Loucy (cell line): ENCODE measurements at regions not wholly inside any gene's neighbourhood (a gene's known extent, or its start where the extent isn't known, plus 50 kb on each side); places are given as distances from the start of the nearest gene placed in this dataset.

Experiments
- EZH2phosphoT487 ChIP-seq: fragments of 200-600 bp; IDR thresholded peaks from 2 replicates; pipeline ENCODE4 v1.6.1; 2018; ENCODE audit warnings: antibody characterized with exemption, mild to moderate bottlenecking, moderate library complexity, borderline replicate concordance
- TF ChIP-seq, protein P1 (sequence below): fragments of 200-600 bp; sonication (generic); conservative IDR thresholded peaks from 2 replicates; pipeline ENCODE4 v1.5.1; 2014; ENCODE audit warnings: mild to moderate bottlenecking, antibody characterized with exemption, low read length

DNA sequence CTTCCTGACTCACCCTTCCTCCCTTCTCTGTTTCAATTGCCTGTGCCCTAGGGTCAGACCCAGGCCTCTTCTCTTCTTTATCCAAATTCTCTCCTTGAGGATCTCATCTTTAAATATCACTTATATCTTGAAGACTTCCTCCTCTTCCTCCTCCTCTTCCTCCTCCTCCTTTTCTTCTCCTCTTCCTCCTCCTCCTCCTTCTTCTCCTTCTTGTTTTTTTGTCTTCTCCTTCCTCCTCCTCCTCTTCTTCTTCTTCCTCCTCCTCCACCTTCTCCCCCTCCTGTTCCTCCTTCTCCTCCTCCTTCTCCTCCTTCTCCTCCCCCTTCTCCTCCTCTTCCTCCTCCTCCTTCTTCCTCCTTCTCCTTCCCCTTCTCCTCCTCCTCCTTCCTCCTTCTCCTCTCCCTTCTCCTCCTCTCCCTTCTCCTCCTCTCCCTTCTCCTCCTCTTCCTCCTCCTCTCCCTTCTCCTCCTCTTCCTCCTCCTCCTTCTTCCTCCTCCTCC, 127.6 kb upstream of the AKIRIN2 start:
- TF ChIP-seq, protein P1, sequence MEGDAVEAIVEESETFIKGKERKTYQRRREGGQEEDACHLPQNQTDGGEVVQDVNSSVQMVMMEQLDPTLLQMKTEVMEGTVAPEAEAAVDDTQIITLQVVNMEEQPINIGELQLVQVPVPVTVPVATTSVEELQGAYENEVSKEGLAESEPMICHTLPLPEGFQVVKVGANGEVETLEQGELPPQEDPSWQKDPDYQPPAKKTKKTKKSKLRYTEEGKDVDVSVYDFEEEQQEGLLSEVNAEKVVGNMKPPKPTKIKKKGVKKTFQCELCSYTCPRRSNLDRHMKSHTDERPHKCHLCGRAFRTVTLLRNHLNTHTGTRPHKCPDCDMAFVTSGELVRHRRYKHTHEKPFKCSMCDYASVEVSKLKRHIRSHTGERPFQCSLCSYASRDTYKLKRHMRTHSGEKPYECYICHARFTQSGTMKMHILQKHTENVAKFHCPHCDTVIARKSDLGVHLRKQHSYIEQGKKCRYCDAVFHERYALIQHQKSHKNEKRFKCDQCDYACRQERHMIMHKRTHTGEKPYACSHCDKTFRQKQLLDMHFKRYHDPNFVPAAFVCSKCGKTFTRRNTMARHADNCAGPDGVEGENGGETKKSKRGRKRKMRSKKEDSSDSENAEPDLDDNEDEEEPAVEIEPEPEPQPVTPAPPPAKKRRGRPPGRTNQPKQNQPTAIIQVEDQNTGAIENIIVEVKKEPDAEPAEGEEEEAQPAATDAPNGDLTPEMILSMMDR, result no peak
- TF ChIP-seq EZH2phosphoT487, result no peak
